SU-DHL-6 (cell line): ENCODE measurements at regions not wholly inside any gene's neighbourhood (a gene's known extent, or its start where the extent isn't known, plus 50 kb on each side); places are given as distances from the start of the nearest gene placed in this dataset.

Source experiments
- H2AFZ ChIP-seq: fragments of 200-600 bp; sonication (generic); 2 replicates; pipeline ENCODE4 v1.6.1; 2014; ENCODE audit warnings: low read depth, mild to moderate bottlenecking, moderate library complexity, mixed read lengths, antibody characterized with exemption, low read length; ENCODE audit not compliant: severe bottlenecking
- H3F3A ChIP-seq: fragments of 200-600 bp; shearing (Covaris generic); 2 replicates; pipeline ENCODE4 v1.6.0; 2016; ENCODE audit warnings: antibody characterized with exemption, mild to moderate bottlenecking; ENCODE audit not compliant: insufficient read depth
- H3K27ac ChIP-seq: fragments of 200-600 bp; sonication (generic); 2 replicates; pipeline ENCODE4 v1.5.1; 2016; ENCODE audit warnings: low read depth, mild to moderate bottlenecking, low read length, moderate library complexity, mixed read lengths
- H3K27me3 ChIP-seq: fragments of 200-600 bp; sonication (generic), shearing (Covaris generic); 2 replicates; pipeline ENCODE4 v1.6.0; 2014; ENCODE audit warnings: mild to moderate bottlenecking, low read length
- H3K36me3 ChIP-seq: fragments of 200-600 bp; sonication (generic); 2 replicates; pipeline ENCODE4 v1.6.1; 2014; ENCODE audit warnings: mild to moderate bottlenecking, low read length, mixed read lengths
- H3K4me2 ChIP-seq: fragments of 300-600, 200-600 bp; shearing (Covaris generic), sonication (generic); 2 replicates; pipeline ENCODE4 v1.6.0; 2014; ENCODE audit warnings: low read length, low read depth, mild to moderate bottlenecking; ENCODE audit not compliant: poor library complexity, severe bottlenecking
- H3K4me3 ChIP-seq: fragments of 200-600 bp; sonication (generic); 2 replicates; pipeline ENCODE4 v1.5.1; 2014; ENCODE audit warnings: antibody characterized with exemption, low read length, mild to moderate bottlenecking, mixed read lengths; ENCODE audit not compliant: insufficient read depth, poor library complexity, severe bottlenecking
- H3K79me2 ChIP-seq: fragments of 200-600 bp; sonication (generic); 2 replicates; pipeline ENCODE4 v1.6.1; 2014; ENCODE audit warnings: mild to moderate bottlenecking, low read length, moderate library complexity; ENCODE audit not compliant: insufficient read depth
- H3K9ac ChIP-seq: fragments of 200-600 bp; sonication (generic); 2 replicates; pipeline ENCODE4 v1.7.0; 2014; ENCODE audit warnings: mild to moderate bottlenecking, low read length
- H3K9me2 ChIP-seq: fragments of 200-600 bp; sonication (generic); replicated peaks from 2 replicates; pipeline ENCODE4 v1.6.1; 2014; ENCODE audit warnings: low read length; ENCODE audit not compliant: insufficient read depth
- H3K9me3 ChIP-seq: fragments of 200-600 bp; sonication (generic); 2 replicates; pipeline ENCODE4 v1.6.1; 2014; ENCODE audit warnings: low read length, mixed read lengths; ENCODE audit not compliant: insufficient read depth
- H4K20me1 ChIP-seq: fragments of 200-600 bp; sonication (generic); 2 replicates; pipeline ENCODE4 v1.6.1; 2014; ENCODE audit warnings: low read depth, mild to moderate bottlenecking, antibody characterized with exemption, low read length, moderate library complexity, mixed read lengths
- CTCF ChIP-seq: fragments of 200-600 bp; sonication (generic); IDR thresholded peaks from one replicate; pipeline ENCODE4 v1.5.1; 2017; ENCODE audit warnings: antibody characterized with exemption, mild to moderate bottlenecking, low read length, moderate library complexity; ENCODE audit not compliant: insufficient read depth, poor library complexity, severe bottlenecking
- EZH2phosphoT487 ChIP-seq: fragments of 200-600 bp; sonication (generic), shearing (Covaris generic); conservative IDR thresholded peaks from 2 replicates; pipeline ENCODE4 v1.6.1; 2018; ENCODE audit warnings: mild to moderate bottlenecking, antibody characterized with exemption, low read length, moderate library complexity, mixed read lengths

- Histone ChIP-seq H4K20me1 (no peaks in the 10 kb centered on the region), H3F3A (no peaks in the 10 kb centered on the region), H3K27ac (no peak overlapping the region), H3K9me3 (no peaks in the 10 kb centered on the region), H2AFZ (no peak overlapping the region), H3K27me3 (no peaks in the 10 kb centered on the region), H3K9ac (no peak overlapping the region), H3K4me3 (no peak overlapping the region), H3K36me3 (no peaks in the 10 kb centered on the region), H3K9me2 (no peaks in the 10 kb centered on the region), H3K79me2 (no peaks in the 10 kb centered on the region), H3K4me2 (no peak overlapping the region)
- TF ChIP-seq CTCF (no peak), EZH2phosphoT487 (no peak)
Observed at GRCh38 chr3:106275592-106275991, 406.8 kb upstream of the CBLB start.

- H3K27ac ChIP-seq = no peak overlapping the region
- H3K27me3 ChIP-seq = no peaks in the 10 kb centered on the region
- no peaks in the 10 kb centered on the region for H3F3A ChIP-seq
- no peaks in the 10 kb centered on the region for H3K79me2 ChIP-seq
- H3K9me3 ChIP-seq = no peaks in the 10 kb centered on the region
- H3K4me2 ChIP-seq = no peak overlapping the region
- H3K9ac ChIP-seq = no peak overlapping the region
- no peaks in the 10 kb centered on the region for H3K36me3 ChIP-seq
- H2AFZ ChIP-seq = no peak overlapping the region
- TF ChIP-seq CTCF = no peak
- no peak for TF ChIP-seq EZH2phosphoT487
- no peak overlapping the region for H3K4me3 ChIP-seq
- no peaks in the 10 kb centered on the region for H3K9me2 ChIP-seq
- H4K20me1 ChIP-seq = no peaks in the 10 kb centered on the region
Observed at GRCh38 chr3:106276151-106276550, 407.3 kb upstream of the CBLB start.

DNA sequence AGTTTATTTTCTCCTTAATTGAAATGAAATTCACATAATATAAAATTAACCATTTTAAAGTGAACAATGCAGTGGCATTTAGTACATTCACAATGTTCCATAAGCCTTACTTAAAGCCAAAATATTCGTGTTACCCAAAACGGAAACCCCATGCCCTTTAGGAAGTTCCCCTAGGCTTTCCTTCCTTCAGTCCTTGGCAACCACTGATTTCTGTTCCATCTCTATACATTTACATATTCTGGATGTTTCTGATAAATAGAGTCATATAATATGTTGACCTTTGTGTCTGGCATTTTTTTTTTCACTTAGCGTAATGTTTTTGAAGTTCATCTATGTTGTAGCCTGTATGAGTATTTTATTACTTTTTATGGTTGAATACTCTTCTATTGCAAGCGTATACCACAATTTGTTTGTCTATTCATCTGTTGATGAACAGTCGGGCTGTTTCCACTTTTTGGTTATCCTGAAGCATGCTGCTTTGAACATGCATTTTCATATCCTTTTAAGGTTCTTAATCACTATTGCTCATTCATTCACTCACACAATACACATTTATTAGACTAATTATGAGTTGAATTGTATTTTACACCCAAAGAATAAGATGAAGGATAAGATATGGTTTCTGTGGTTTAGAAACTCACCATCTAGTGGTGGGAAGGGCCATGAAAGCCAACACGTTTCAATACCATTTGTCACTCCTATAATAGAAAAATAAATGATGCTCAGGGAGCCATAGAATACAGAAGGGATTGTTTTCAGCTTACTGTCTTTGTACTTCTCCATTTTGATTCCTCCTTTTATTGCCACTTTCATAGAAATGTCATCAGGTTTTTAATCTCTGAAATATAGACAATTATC, 408.2 kb upstream of the CBLB start:
- Histone ChIP-seq H3K4me2 (no peak overlapping the region), H3K4me3 (no peak overlapping the region), H3K79me2 (no peaks in the 10 kb centered on the region), H4K20me1 (no peaks in the 10 kb centered on the region), H3F3A (no peaks in the 10 kb centered on the region), H3K9me2 (no peaks in the 10 kb centered on the region), H3K9me3 (no peaks in the 10 kb centered on the region), H3K9ac (no peak overlapping the region), H2AFZ (no peak overlapping the region), H3K36me3 (no peaks in the 10 kb centered on the region), H3K27ac (no peak overlapping the region), H3K27me3 (no peaks in the 10 kb centered on the region)
- no peak for TF ChIP-seq EZH2phosphoT487
- no peak for TF ChIP-seq CTCF
